Upper lobe of left lung (tissue), 6 donors: ENCODE measurements at regions not wholly inside any gene's neighbourhood (a gene's known extent, or its start where the extent isn't known, plus 50 kb on each side); places are given as distances from the start of the nearest gene placed in this dataset.

Experiments
- ATAC-seq, 2 donors: fragments of 200-7000 bp; cut with Tn5 transposase; one replicate each; pipeline ENCODE4 v1.9.1; 2022; ENCODE audit warnings: mild to moderate bottlenecking in 2 of 2, moderate library complexity in 2 of 2; ENCODE audit not compliant: low FRiP score in 2 of 2
- DNase-seq, 2 donors: peaks; one replicate each; pipeline ENCODE4 v3.0.0-alpha.2; 2019 to 2020
- H3K27ac ChIP-seq, 4 donors: fragments of 200-600 bp; sonication (generic); one replicate each; pipeline ENCODE4 v1.5.1; 2016 to 2019
- H3K27me3 ChIP-seq, 4 donors: fragments of 200-600 bp; sonication (generic); one replicate each; pipeline ENCODE4 v1.5.1; 2017 to 2019
- H3K36me3 ChIP-seq, 4 donors: fragments of 200-600 bp; sonication (generic); one replicate each; pipeline ENCODE4 v1.5.1; 2016 to 2019
- H3K4me1 ChIP-seq, 4 donors: fragments of 200-600 bp; sonication (generic); one replicate each; pipeline ENCODE4 v1.5.1; 2018 to 2019
- H3K4me3 ChIP-seq, 4 donors: fragments of 200-600 bp; sonication (generic); one replicate each; pipeline ENCODE4 v1.5.1; 2017 to 2019; ENCODE audit warnings: mild to moderate bottlenecking in 2 of 4, moderate library complexity in 1 of 4
- H3K9me3 ChIP-seq, 4 donors: fragments of 200-600 bp; sonication (generic); one replicate each; pipeline ENCODE4 v1.5.1; 2018 to 2019
- EP300 ChIP-seq, 4 donors: sonication (generic); formaldehyde crosslinking; IDR thresholded peaks; one replicate each; pipeline ENCODE4 v1.5.1; 2017; ENCODE audit warnings: antibody characterized with exemption in 4 of 4, control low read depth in 2 of 4
- POLR2A ChIP-seq, 4 donors: fragments of 450-650 bp; IDR thresholded peaks; one replicate each; pipeline ENCODE4 v1.5.1; 2016 to 2017; ENCODE audit warnings: antibody characterized with exemption in 4 of 4, mild to moderate bottlenecking in 2 of 4
- POLR2AphosphoS5 ChIP-seq, 2 donors: sonication (generic); formaldehyde crosslinking; IDR thresholded peaks; one replicate each; pipeline ENCODE4 v1.5.1; 2017; ENCODE audit warnings: antibody characterized with exemption in 2 of 2
- WGBS, 2 donors: methylation state at CpG; one replicate each; pipeline ENCODE4 v1.1.5; 2017 to 2018; 5-methylcytosine and 5-hydroxymethylcytosine counted together
- TF ChIP-seq, protein P1 (sequence below), 6 experiments: fragments of 450-650 bp in 4 of 6; fragments of 200-600 bp in 2 of 6; sonication (generic) in 2 of 6; IDR thresholded peaks; one replicate each; pipeline ENCODE4 v1.5.1; 2016 to 2019; ENCODE audit warnings: antibody characterized with exemption in 6 of 6
- donor health status: DM: no; HTN: no; CAD: no; lungs with moderate emphysema.
- donor health status: DM: no; HTN: yes; CAD: no; lungs with severe emphysema.

DNA sequence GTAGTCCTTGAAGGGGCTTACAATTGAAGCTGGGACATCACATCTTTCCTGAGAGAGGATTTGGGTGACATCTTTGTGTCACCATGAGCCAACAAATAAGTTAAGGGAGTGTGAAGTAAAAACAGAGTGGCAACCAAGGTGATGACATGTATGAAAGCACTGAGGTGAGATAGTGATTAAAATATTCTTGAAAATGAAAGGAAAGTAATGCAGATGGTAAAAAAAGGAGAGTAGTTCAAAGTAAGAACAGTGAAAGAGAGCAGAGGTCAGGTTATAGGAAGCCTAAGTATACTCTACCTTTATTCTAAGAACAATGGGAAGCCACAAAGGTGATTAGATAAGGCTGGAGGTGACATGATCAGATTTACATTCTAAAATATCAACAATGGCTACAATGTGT lies 486.1 kb downstream of the DIPK2A start:
- no peaks in the 10 kb centered on the region for H3K9me3 ChIP-seq
- no peak overlapping the region for H3K4me3 ChIP-seq
- TF ChIP-seq EP300 (IDR thresholded peaks at IDR 0.05) (no peak), POLR2A (IDR thresholded peaks at IDR 0.05) (no peak), POLR2AphosphoS5 (IDR thresholded peaks at IDR 0.05) (no peak)
- TF ChIP-seq, protein P1, sequence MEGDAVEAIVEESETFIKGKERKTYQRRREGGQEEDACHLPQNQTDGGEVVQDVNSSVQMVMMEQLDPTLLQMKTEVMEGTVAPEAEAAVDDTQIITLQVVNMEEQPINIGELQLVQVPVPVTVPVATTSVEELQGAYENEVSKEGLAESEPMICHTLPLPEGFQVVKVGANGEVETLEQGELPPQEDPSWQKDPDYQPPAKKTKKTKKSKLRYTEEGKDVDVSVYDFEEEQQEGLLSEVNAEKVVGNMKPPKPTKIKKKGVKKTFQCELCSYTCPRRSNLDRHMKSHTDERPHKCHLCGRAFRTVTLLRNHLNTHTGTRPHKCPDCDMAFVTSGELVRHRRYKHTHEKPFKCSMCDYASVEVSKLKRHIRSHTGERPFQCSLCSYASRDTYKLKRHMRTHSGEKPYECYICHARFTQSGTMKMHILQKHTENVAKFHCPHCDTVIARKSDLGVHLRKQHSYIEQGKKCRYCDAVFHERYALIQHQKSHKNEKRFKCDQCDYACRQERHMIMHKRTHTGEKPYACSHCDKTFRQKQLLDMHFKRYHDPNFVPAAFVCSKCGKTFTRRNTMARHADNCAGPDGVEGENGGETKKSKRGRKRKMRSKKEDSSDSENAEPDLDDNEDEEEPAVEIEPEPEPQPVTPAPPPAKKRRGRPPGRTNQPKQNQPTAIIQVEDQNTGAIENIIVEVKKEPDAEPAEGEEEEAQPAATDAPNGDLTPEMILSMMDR (IDR thresholded peaks at IDR 0.05), result no peak
- H3K27me3 ChIP-seq, result no peaks in the 10 kb centered on the region
- no peaks in the 10 kb centered on the region for H3K4me1 ChIP-seq
- H3K27ac ChIP-seq, result no peak overlapping the region
- no peak for DNase-seq
- no peaks in the 10 kb centered on the region for H3K36me3 ChIP-seq
- no peak for ATAC-seq

DNA sequence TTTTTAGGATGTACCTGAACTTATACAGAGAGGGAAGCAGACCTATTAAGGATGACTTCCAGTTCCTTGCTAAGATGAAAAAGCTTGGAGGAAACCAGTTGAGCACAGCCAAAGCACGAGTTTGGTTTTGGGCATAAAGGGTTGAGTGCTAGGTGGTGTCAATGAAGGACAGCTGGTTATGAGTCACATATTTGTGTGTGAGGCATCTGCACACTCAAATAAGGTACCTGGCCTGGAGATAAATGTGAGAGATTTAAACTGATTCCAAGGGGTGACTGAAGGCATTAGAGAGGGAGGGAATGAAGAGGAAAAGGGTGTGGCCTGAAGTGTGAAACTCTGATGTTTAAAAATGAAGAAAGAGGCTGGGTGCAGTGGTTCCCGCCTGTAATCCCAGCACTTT lies 486.7 kb downstream of the DIPK2A start:
- TF ChIP-seq POLR2A (IDR thresholded peaks at IDR 0.05) (no peak), EP300 (IDR thresholded peaks at IDR 0.05) (no peak), POLR2AphosphoS5 (IDR thresholded peaks at IDR 0.05) (no peak)
- TF ChIP-seq, protein P1 (IDR thresholded peaks at IDR 0.05), result no peak
- Histone ChIP-seq H3K27me3 (no peaks in the 10 kb centered on the region), H3K36me3 (no peaks in the 10 kb centered on the region), H3K27ac (no peak overlapping the region), H3K4me3 (no peak overlapping the region), H3K9me3 (no peaks in the 10 kb centered on the region), H3K4me1 (no peaks in the 10 kb centered on the region)
- no peak for ATAC-seq
- DNase-seq, result no peak
- WGBS, 2 donors, result 84 to 93% methylated on average over 2 of the region's 2 CpGs

DNA sequence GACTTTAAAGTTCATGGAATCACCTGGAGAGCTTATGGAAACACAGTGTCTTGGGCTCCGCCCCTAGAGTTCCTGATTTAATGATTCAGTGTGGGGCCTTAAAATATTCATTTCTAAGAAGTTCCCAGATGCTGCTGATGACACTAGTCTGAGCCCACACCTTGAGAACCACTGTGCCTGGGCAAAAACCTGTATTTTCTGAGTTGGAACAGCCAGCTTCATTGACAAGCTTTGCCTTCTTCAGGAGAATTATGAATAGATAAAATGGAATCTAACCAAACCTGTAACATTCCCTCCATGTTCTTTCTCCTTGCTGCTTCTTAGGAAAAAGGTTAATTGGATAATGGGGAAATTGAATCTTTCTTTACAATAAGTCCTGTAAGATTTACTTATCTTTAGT lies 490.7 kb downstream of the DIPK2A start:
- Histone ChIP-seq H3K27me3 (no peaks in the 10 kb centered on the region), H3K4me3 (no peak overlapping the region), H3K9me3 (no peaks in the 10 kb centered on the region), H3K4me1 (no peaks in the 10 kb centered on the region), H3K36me3 (no peaks in the 10 kb centered on the region), H3K27ac (no peak overlapping the region)
- WGBS, 2 donors, result 85 to 100% methylated on average over 1 of the region's 1 CpG
- TF ChIP-seq, protein P1 (IDR thresholded peaks at IDR 0.05), result no peak
- TF ChIP-seq POLR2AphosphoS5 (IDR thresholded peaks at IDR 0.05) (no peak), EP300 (IDR thresholded peaks at IDR 0.05) (no peak), POLR2A (IDR thresholded peaks at IDR 0.05) (no peak)
- no peak for DNase-seq
- no peak for ATAC-seq

DNA sequence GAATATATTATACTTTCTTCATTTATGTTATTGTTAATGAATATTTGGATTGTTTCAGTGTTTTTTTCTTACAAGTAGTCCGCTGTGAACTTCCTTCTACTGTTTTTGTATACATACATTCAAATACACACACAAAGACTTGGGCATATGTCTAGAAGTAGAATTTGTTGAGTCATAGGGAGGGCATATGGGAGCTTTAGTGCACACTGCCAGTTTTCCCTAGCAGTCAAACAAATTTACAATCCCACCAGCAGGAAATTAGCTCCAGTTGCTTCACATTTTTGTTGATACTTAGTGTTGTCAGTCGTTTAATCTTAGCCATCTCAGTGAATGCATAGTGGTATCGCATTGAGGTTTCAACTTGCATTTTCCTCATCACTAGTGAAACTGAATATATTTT lies 492.3 kb downstream of the DIPK2A start:
- H3K4me3 ChIP-seq, result no peak overlapping the region
- DNase-seq, result no peak
- TF ChIP-seq, protein P1 (IDR thresholded peaks at IDR 0.05), result no peak
- no peak for TF ChIP-seq POLR2AphosphoS5 (IDR thresholded peaks at IDR 0.05)
- no peak for ATAC-seq
- no peaks in the 10 kb centered on the region for H3K4me1 ChIP-seq
- 66 to 73% methylated on average over 3 of the region's 3 CpGs for WGBS, 2 donors
- H3K27ac ChIP-seq, result no peak overlapping the region
- no peaks in the 10 kb centered on the region for H3K36me3 ChIP-seq
- no peaks in the 10 kb centered on the region for H3K27me3 ChIP-seq
- H3K9me3 ChIP-seq, result no peaks in the 10 kb centered on the region

DNA sequence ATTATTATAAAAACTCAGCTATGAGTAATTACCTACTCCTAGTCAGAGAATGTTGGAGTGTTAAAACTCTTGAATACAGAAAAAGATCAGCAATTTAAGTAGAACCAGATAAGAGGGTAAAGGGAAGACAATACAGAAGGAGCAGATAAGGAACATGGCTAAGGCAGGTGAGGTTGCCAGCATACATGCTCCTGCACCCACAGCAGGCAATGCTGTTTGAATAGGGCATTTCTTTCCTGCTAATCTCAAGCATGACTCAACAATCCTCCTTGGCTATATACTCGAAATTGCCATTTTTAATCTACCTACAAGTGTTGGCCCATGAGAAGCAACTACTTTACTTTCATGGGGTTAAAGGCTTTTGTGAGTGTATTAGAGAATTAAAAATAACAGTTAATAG lies 494.5 kb downstream of the DIPK2A start:
- no peaks in the 10 kb centered on the region for H3K4me1 ChIP-seq
- no peaks in the 10 kb centered on the region for H3K36me3 ChIP-seq
- DNase-seq, result no peak
- 41 to 75% methylated on average over 1 of the region's 1 CpG for WGBS, 2 donors
- no peaks in the 10 kb centered on the region for H3K27me3 ChIP-seq
- H3K9me3 ChIP-seq, result no peaks in the 10 kb centered on the region
- no peak for TF ChIP-seq EP300 (IDR thresholded peaks at IDR 0.05)
- no peak for TF ChIP-seq POLR2A (IDR thresholded peaks at IDR 0.05)
- TF ChIP-seq, protein P1 (IDR thresholded peaks at IDR 0.05), result no peak
- no peak overlapping the region for H3K4me3 ChIP-seq
- no peak overlapping the region for H3K27ac ChIP-seq
- ATAC-seq, result no peak
